ENCODE measurements at regions not wholly inside any gene's neighbourhood (a gene's known extent, or its start where the extent isn't known, plus 50 kb on each side); places are given as distances from the start of the nearest gene placed in this dataset.
"Not testable (repeated sequence)": the region's sequence is repeated elsewhere in the genome, so short reads cannot be mapped to it uniquely, and the experiment has no call there.

DNA sequence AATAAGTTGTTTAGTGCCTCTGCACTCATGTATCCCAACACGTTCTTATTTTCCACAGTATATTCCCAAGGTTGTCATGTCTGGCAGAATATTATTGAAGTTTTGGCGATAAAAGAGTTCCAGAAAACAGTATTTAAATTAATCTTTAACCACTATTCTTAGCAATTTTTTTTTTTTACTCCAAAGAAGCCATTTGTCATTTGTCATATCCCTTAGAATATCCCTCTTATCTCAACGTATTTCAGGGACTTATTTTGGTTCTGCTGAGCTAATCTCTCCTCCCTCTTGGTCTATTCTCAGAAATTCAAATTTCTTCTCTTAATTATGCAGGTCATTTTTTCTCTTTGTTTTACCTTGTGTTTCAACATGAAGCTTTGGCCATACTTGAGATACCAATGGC lies 643.4 kb downstream of the ANKRD7 start:
- TF ChIP-seq EZH2phosphoT487 (IDR thresholded peaks at IDR 0.05; ENCODE audit: borderline replicate concordance, low read length), result no peak
- TF ChIP-seq, protein P1, sequence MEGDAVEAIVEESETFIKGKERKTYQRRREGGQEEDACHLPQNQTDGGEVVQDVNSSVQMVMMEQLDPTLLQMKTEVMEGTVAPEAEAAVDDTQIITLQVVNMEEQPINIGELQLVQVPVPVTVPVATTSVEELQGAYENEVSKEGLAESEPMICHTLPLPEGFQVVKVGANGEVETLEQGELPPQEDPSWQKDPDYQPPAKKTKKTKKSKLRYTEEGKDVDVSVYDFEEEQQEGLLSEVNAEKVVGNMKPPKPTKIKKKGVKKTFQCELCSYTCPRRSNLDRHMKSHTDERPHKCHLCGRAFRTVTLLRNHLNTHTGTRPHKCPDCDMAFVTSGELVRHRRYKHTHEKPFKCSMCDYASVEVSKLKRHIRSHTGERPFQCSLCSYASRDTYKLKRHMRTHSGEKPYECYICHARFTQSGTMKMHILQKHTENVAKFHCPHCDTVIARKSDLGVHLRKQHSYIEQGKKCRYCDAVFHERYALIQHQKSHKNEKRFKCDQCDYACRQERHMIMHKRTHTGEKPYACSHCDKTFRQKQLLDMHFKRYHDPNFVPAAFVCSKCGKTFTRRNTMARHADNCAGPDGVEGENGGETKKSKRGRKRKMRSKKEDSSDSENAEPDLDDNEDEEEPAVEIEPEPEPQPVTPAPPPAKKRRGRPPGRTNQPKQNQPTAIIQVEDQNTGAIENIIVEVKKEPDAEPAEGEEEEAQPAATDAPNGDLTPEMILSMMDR (IDR thresholded peaks at IDR 0.05; ENCODE audit: low read depth, low read length, poor library complexity, severe bottlenecking), result no peak
- no peak overlapping the region for H3K4me2 ChIP-seq (ENCODE audit: low read length)
- no peaks in the 10 kb centered on the region for H3K79me2 ChIP-seq (ENCODE audit: control insufficient read depth, low read length)
- no peaks in the 10 kb centered on the region for H3K4me1 ChIP-seq (ENCODE audit: control insufficient read depth, low read length)
- H3K27me3 ChIP-seq (ENCODE audit: control insufficient read depth, low read length), result no peaks in the 10 kb centered on the region
- H3F3A ChIP-seq (ENCODE audit: control insufficient read depth, insufficient read depth), result no peaks in the 10 kb centered on the region
- no peaks in the 10 kb centered on the region for H3K36me3 ChIP-seq (ENCODE audit: control insufficient read depth, low read length)
- H4K20me1 ChIP-seq (ENCODE audit: control insufficient read depth, insufficient read depth, low read depth, low read length), result no peaks in the 10 kb centered on the region
- H3K9me3 ChIP-seq (ENCODE audit: control insufficient read depth, insufficient read depth, low read length), result no peaks in the 10 kb centered on the region
- H3K4me3 ChIP-seq (ENCODE audit: low read length), result no peak overlapping the region
- no peak overlapping the region for H3K27ac ChIP-seq (ENCODE audit: low read depth, low read length)
- H3K9me2 ChIP-seq (replicated peaks; ENCODE audit: control insufficient read depth, low read length), result no peaks in the 10 kb centered on the region

DNA sequence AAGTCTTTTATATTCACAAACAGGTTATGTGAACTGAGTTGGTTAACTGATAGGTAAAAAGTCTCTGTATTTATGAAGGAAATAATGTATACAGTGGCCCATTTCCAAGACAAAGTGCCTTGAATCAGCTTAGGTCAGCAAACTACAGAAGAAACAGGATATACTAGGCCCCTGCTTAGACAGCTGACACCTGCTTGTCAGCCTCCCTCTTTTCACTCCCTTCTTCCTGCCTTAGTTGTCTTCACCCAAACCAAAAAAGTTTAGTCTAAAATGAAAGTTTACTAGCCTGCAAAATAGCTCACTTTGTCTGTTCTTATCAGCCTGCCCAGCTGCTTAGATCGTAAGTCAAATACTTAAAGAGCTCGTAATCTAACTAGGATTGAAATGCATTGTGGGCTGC lies 644.6 kb downstream of the ANKRD7 start:
- not testable (repeated sequence) for H3K4me1 ChIP-seq (ENCODE audit: control insufficient read depth, low read length); H4K20me1 ChIP-seq (ENCODE audit: control insufficient read depth, insufficient read depth, low read depth, low read length); H3K36me3 ChIP-seq (ENCODE audit: control insufficient read depth, low read length); H3K9me2 ChIP-seq (replicated peaks; ENCODE audit: control insufficient read depth, low read length); H3F3A ChIP-seq (ENCODE audit: control insufficient read depth, insufficient read depth); H3K79me2 ChIP-seq (ENCODE audit: control insufficient read depth, low read length); H3K4me2 ChIP-seq (ENCODE audit: low read length); H3K9me3 ChIP-seq (ENCODE audit: control insufficient read depth, insufficient read depth, low read length); H3K27ac ChIP-seq (ENCODE audit: low read depth, low read length); H3K27me3 ChIP-seq (ENCODE audit: control insufficient read depth, low read length); H3K4me3 ChIP-seq (ENCODE audit: low read length)

DNA sequence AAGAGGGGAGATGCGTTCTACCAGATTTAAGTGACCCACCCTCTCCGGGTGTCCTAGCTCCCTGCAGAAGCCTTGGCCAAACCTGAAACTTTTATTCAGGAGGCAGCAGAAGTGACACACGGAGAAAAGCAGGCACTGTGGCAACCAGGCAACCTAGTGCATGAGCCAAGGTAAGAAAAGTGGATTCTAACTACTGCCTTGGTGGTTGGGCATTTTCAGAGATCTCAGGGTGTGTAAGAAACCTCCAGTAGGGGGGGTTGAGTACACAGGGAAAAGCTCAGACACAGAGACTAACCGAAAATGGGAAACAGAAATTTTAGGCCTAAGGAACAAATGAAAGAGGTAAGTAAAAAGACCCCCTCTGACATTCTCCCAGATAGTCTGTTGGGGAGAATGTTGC lies 645.7 kb downstream of the ANKRD7 start:
- H4K20me1 ChIP-seq (ENCODE audit: control insufficient read depth, insufficient read depth, low read depth, low read length), result no peaks in the 10 kb centered on the region
- no peaks in the 10 kb centered on the region for H3K79me2 ChIP-seq (ENCODE audit: control insufficient read depth, low read length)
- TF ChIP-seq EZH2phosphoT487 (IDR thresholded peaks at IDR 0.05; ENCODE audit: borderline replicate concordance, low read length), result no peak
- TF ChIP-seq, protein P1 (IDR thresholded peaks at IDR 0.05; ENCODE audit: low read depth, low read length, poor library complexity, severe bottlenecking), result peak; percentile 30
- H3K4me3 ChIP-seq (ENCODE audit: low read length), result no peak overlapping the region
- H3K9me3 ChIP-seq (ENCODE audit: control insufficient read depth, insufficient read depth, low read length), result no peaks in the 10 kb centered on the region
- no peak overlapping the region for H3K27ac ChIP-seq (ENCODE audit: low read depth, low read length)
- no peak overlapping the region for H3K4me2 ChIP-seq (ENCODE audit: low read length)
- no peaks in the 10 kb centered on the region for H3F3A ChIP-seq (ENCODE audit: control insufficient read depth, insufficient read depth)
- no peaks in the 10 kb centered on the region for H3K9me2 ChIP-seq (replicated peaks; ENCODE audit: control insufficient read depth, low read length)
- no peaks in the 10 kb centered on the region for H3K36me3 ChIP-seq (ENCODE audit: control insufficient read depth, low read length)
- H3K27me3 ChIP-seq (ENCODE audit: control insufficient read depth, low read length), result no peaks in the 10 kb centered on the region
- no peaks in the 10 kb centered on the region for H3K4me1 ChIP-seq (ENCODE audit: control insufficient read depth, low read length)

DNA sequence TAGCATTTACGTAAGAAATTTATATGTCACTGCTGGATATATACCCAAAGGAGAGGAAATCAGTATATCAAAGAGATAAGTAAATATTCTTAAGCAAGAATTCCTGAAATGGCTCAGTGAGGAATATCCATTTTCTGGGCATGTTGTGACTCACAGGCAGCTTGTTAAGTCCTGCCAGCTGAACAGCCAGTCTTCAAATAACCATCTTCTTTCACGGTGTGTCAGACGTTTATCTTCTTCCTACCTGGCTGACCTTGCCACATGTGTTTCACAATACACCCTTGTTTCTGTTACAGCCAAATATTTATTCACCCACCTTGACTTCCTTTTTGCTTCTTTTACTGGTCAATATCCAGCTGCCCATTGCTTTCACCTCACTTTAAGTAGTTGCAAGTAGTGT lies 648.1 kb downstream of the ANKRD7 start:
- no peaks in the 10 kb centered on the region for H3K9me3 ChIP-seq (ENCODE audit: control insufficient read depth, insufficient read depth, low read length)

More for the DNA sequence above, 648.1 kb downstream of the ANKRD7 start:
- Histone ChIP-seq H3F3A (ENCODE audit: control insufficient read depth, insufficient read depth) (no peaks in the 10 kb centered on the region), H3K9me2 (replicated peaks; ENCODE audit: control insufficient read depth, low read length) (no peaks in the 10 kb centered on the region), H4K20me1 (ENCODE audit: control insufficient read depth, insufficient read depth, low read depth, low read length) (no peaks in the 10 kb centered on the region), H3K27me3 (ENCODE audit: control insufficient read depth, low read length) (no peaks in the 10 kb centered on the region), H3K36me3 (ENCODE audit: control insufficient read depth, low read length) (no peaks in the 10 kb centered on the region), H3K79me2 (ENCODE audit: control insufficient read depth, low read length) (no peaks in the 10 kb centered on the region), H3K4me1 (ENCODE audit: control insufficient read depth, low read length) (no peaks in the 10 kb centered on the region), H3K4me3 (ENCODE audit: low read length) (no peak overlapping the region), H3K4me2 (ENCODE audit: low read length) (no peak overlapping the region), H3K27ac (ENCODE audit: low read depth, low read length) (no peak overlapping the region)
- no peak for TF ChIP-seq EZH2phosphoT487 (IDR thresholded peaks at IDR 0.05; ENCODE audit: borderline replicate concordance, low read length)
- TF ChIP-seq, protein P1 (IDR thresholded peaks at IDR 0.05; ENCODE audit: low read depth, low read length, poor library complexity, severe bottlenecking), result no peak

Measured in DOHH2 (cell line).